UCSD-AML1 (cell line): ENCODE measurements at regions not wholly inside any gene's neighbourhood (a gene's known extent, or its start where the extent isn't known, plus 50 kb on each side); places are given as distances from the start of the nearest gene placed in this dataset.

Experiments
- DNase-seq: peaks from one replicate; lab custom pipeline; 2025; ENCODE audit not compliant: unreplicated experiment; lab: John Stamatoyannopoulos, UW

DNA sequence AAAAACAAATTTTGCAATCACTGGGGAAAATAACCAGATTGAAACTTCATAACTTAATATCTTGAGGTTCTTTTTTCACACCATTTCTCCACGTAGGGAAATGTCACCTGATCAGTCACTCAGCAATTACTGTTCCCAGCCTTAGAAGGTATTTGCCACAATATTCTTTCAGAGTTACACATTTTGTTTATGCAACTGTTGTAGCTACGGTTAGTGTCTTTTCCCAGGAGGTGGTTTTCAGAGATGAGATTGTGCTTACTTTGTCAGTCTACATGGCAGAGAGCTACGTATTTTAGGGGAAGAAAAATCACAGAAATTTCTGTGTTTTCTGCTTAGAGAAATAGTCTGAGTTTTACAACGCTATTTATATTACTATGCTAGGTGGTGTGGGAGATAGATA, 792.8 kb upstream of the B3GALT2 start:
- DNase-seq = no peak

GRCh38 chr1:193974286-193974798, 787.9 kb upstream of the B3GALT2 start:
- DNase-seq = no peak

- DNase-seq = no peak
Observed at GRCh38 chr1:193973428-193973827, 787.0 kb upstream of the B3GALT2 start.

- no peak for DNase-seq
Observed at GRCh38 chr1:193971595-193971994, 785.2 kb upstream of the B3GALT2 start.

DNA sequence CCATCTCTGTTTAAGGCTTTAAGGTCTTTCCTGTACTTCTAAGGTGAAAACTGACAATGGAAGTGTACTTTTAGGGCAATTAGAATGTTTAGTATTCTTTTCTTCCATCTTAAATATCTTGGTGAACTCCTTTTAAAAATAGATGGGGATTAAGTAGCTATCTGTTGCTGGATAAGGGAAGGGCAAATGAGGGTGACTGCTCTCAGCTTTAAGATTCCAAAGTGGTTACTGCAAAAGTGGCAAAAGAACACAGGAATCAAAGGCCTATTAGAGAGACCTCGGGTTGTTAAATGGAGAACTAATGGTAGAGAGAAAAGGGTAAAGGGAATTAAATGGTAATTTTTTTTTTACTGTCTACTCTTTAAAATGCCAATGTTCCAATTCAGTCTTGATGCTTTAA, 774.1 kb upstream of the B3GALT2 start:
- no peak for DNase-seq

DNA sequence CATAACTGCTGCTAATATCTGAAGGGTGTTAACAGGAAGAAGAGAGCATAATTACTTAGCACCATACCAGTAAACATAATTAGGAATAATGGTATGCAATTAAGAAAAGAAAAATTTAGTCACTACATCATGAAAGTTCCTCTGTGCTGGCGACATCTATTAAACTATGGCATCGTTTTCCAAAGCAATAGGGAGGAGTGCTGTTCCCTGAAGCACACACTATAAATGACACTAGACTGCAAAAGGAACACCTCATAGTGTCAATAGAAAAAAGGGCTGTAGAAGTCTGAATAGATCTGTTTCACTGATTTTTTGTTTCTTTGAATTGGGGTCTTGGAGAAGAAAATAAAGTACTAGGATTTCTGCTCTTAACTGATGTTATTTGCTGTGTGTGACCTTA, 773.6 kb upstream of the B3GALT2 start:
- DNase-seq = no peak

GRCh38 chr1:193957556-193958095, 771.2 kb upstream of the B3GALT2 start:
- DNase-seq = no peak

GRCh38 chr1:193952778-193953374, 766.5 kb upstream of the B3GALT2 start:
- no peak for DNase-seq

DNA sequence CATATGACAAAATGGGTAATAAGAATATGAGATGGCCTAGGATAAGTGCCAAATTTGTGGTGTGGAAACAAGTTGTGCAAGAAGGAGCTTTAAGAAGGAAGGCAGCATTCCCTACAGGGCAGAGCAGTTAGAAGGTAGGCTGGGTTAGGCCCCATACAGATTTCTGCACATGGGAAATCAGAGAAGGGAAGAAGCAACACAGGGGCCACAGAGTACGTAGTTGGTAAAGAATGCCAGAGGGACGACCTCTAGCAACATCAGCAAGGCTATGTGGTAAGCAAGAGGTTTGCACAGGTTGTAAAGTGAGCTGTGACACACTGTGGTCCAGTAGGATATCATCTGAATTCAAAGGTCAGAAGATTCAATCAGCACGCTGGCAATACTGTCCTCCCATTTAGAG, 765.6 kb upstream of the B3GALT2 start:
- no peak for DNase-seq

DNA sequence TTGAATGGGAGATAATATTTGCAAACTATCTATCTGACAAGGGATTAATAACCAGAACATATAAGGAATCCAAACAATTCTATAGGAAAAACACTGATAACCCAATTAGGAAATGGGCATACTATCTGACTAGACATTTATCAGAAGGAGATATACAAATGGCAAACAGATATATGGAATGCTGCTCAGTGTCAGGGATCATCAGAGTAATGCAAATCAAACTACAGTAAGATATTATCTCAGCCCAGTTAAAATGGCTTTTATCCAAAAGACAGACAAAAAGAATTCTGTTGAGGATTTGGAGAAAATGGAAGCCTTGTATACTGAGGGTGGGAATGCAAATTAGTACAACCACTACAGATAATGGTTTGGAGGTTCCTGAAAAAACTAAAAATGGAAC, 758.0 kb upstream of the B3GALT2 start:
- no peak for DNase-seq

DNA sequence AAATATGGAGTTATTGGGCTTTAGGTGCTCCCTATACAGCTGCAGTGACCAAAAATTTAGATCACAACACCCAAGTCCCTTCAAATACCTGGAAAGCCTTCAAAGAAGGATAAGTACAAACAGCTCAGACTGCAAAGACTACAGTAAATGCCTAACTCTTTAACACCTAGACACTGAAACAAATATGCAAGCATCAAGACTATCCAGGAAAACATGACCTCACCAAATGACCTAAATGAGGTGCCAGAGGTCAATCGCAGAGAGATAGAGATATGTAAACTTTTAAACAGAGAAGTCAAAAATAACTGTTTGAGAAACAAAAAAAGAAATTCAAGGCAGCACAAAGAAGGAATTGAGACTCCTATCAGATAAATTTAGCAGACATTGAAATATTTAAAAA, 753.8 kb upstream of the B3GALT2 start:
- no peak for DNase-seq

GRCh38 chr1:193939585-193939984, 753.2 kb upstream of the B3GALT2 start:
- no peak for DNase-seq

- DNase-seq = no peak
Observed at GRCh38 chr1:193937308-193937707, 750.9 kb upstream of the B3GALT2 start.

- DNase-seq = no peak
Observed at GRCh38 chr1:193932979-193933378, 746.6 kb upstream of the B3GALT2 start.

DNA sequence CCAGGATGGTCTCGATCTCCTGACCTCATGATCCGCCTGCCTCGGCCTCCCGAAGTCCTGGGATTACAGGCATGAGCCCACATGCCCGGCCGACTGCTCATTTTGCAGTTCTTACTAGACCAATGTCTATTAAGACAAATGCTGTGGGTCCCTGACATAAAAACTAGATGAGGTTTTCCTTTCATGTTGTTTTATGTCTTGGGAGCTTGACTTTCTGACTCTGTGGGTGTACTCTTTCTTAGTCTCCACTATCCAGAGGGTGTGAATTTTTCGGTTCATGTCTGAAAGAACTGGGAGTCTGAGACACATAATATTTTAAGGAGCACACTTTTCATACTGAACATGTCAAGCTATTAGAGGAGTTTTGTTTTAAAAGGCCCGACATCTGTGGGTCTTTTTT, 744.9 kb upstream of the B3GALT2 start:
- DNase-seq = no peak

DNA sequence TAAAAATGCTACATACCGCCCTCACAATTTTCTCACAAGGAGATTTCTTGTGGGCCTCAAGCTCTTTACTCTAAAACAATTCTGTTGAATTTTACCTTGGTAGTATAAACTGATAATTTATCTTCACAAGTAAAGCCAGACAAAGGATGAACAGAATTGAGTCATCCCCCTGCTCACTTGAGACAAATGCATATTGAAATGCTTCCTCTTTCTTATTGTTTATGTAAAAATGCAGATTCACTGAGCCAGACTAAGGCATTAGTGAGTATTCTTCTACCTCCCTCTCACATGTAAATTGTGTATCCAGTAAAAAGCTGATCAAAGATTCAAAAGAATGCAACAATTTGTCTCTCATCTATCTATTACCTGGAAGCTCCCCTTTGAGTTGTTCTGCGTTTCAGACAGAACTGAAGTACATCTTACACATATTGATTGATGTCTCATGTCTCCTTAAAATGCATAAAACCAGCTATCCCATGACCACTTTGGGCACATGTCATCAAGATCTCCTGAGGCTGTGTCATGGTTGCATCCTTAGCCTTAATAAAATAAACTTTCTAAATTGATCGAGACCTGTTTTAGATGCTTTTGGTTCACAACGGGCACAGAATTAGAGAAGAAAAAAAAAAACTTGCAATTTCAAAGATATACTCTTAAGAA, 743.1 kb upstream of the B3GALT2 start:
- no peak for DNase-seq

GRCh38 chr1:193927550-193927949, 741.1 kb upstream of the B3GALT2 start:
- DNase-seq = no peak

GRCh38 chr1:193926956-193927355, 740.5 kb upstream of the B3GALT2 start:
- peak; percentile 4 for DNase-seq

GRCh38 chr1:193919827-193920226, 733.4 kb upstream of the B3GALT2 start:
- DNase-seq = no peak

DNA sequence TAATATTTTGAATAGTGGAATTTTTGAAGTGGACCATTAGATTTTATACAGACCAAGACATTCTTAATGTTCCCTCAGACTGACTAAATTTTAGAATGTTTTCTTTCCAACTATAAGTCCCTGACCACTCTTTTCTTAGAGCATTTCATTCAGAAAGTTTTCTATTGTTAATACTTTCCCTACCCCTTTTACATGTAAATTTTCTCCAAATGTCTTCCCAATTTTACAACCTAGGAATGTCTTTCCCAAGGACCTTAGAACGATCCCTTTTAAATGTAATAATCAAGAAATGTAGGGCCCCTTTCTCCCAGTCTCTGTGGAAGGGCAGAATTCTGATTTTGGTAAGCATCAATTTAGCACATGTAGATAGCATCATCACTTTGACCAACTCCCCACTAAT, 730.0 kb upstream of the B3GALT2 start:
- DNase-seq = no peak

DNA sequence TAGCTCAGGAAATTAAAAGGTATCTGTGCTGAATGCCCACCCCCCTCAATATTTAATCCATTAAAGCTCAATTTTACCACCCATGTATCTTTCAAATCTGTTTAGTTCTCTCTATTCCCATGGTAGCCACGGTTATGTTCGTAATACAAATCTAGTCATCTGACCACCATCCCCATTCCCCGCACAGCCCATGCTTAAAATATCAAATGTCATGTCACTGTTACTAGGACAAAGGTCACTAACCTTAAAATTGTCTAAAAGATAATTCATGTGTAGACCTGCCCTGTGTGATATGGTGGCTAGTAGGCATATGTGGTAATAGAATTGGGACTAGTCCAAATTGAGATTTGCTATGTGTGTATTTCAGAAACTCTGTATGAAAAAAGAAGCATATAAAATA, 728.5 kb upstream of the B3GALT2 start:
- DNase-seq = no peak

DNA sequence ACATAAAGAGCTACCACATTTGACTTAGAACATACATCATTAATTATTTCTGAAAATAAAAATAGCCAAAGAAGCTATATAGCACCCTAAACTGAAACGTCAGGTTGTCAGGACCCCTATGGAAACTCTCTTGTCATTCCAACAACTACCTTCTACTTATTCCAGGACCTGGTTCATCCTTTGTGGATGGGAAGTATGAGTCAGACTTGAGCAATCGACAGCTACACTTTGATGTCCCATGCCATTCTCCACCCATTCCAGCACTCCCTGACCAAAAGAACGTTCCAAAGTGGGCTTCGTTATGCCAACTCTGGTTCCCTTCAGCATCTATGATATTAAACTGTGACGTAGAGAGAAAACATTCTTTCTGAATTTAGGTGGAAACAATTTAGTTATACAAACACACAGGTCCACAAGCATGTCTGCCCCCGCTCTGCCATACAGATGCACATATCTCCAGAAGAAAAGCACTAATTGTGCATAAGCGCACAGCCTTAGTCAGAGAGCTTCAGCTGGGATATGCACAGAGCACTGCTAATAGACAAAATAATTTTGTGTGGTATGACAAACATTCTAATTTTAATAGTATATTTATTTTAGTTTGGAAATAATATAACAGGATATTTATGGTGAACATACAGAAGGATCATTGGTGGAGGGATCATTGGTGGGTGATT, 723.1 kb upstream of the B3GALT2 start:
- DNase-seq = peak; percentile 0
